ENCODE measurements at regions not wholly inside any gene's neighbourhood (a gene's known extent, or its start where the extent isn't known, plus 50 kb on each side); places are given as distances from the start of the nearest gene placed in this dataset.

GRCh38 chr6:92479831-92480230, 939.5 kb downstream of the EPHA7 start:
- no peak for DNase-seq
- TF ChIP-seq POLR2A (IDR thresholded peaks at IDR 0.05), result no peak
- no peak for TF ChIP-seq CTCF (IDR thresholded peaks at IDR 0.05)
- H3K4me3 ChIP-seq, result no peak overlapping the region
- no peak overlapping the region for H3K27ac ChIP-seq
- no peaks in the 10 kb centered on the region for H3K9me3 ChIP-seq
- no peak for ATAC-seq
- no peaks in the 10 kb centered on the region for H3K4me1 ChIP-seq
- no peaks in the 10 kb centered on the region for H3K27me3 ChIP-seq
- H3K36me3 ChIP-seq (replicated peaks in 1 of 2; ENCODE audit: insufficient read depth in 1 of 2, low read depth in 2 of 2), result no peaks in the 10 kb centered on the region
- intact Hi-C loops (cut with DNase I), result no loop called here
- 48 to 50% methylated on average over 1 of the region's 1 CpG for WGBS, 2 donors

DNA sequence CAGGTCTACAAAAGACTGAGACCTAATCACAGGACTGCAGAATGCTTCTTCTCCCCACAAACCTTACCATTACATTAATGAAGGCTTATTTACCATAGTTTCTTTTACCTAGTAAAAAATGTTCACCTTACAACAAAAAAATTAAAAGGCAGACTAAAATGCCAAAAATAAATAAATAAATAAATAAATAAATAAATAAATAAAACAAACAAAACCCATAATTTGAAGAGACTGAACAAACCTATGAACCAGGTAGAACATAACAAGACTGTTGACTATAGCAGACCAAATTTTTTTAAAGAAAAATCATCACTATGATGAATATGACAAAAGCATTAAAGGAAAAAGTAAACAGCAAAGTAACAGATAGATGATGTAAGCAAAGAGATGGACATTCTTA, 946.3 kb downstream of the EPHA7 start:
- Histone ChIP-seq H3K27me3 (no peaks in the 10 kb centered on the region), H3K4me1 (no peaks in the 10 kb centered on the region), H3K9me3 (no peaks in the 10 kb centered on the region), H3K36me3 (replicated peaks in 1 of 2; ENCODE audit: insufficient read depth in 1 of 2, low read depth in 2 of 2) (no peaks in the 10 kb centered on the region), H3K4me3 (no peak overlapping the region), H3K27ac (no peak overlapping the region)
- TF ChIP-seq CTCF (IDR thresholded peaks at IDR 0.05) (no peak), POLR2A (IDR thresholded peaks at IDR 0.05) (no peak)
- ATAC-seq, result no peak
- no peak for DNase-seq
- intact Hi-C loops (cut with DNase I), result no loop called here

DNA sequence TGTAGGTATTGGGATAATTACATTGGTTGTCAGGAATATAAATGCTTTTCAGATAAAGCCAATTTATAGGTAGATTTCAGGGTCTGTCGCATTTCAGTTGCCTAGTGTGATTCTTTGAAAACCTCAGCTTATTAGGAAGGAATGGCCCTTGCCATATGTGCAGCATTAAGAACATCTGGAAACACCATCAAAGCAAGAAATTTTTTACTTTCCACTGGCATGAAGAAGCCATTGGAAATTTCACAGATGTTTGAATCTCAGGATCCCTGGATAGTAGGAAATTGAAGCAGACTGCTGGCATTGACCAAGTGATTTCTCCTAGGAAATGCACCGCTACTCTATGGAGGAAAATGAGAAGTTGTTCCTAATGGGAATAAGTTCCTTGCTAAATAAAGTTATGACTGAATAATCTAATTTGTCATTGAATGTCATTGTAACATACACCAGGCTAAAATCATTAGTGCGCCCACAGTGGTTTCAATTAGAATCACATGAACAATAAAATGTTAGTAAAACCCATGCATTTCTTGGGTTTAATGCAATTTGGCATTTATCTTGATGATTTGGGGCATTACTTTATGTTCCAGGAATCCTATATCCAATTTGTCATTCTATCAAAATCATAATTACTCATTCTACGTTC, 950.1 kb downstream of the EPHA7 start:
- peaks cover 0 to 7% (median 0%) of the 10 kb centered on the region in 3 donors for H3K9me3 ChIP-seq
- DNase-seq (no peak), ATAC-seq (no peak)
- H3K27ac ChIP-seq, result no peak overlapping the region
- TF ChIP-seq POLR2A (IDR thresholded peaks at IDR 0.05) (no peak), CTCF (IDR thresholded peaks at IDR 0.05) (no peak)
- H3K4me3 ChIP-seq, result no peak overlapping the region
- no peaks in the 10 kb centered on the region for H3K4me1 ChIP-seq
- no peaks in the 10 kb centered on the region for H3K27me3 ChIP-seq
- intact Hi-C loops (cut with DNase I), result no loop called here
- WGBS, 2 donors, result 55 to 63% methylated on average over 4 of the region's 4 CpGs
- H3K36me3 ChIP-seq (replicated peaks in 1 of 2; ENCODE audit: insufficient read depth in 1 of 2, low read depth in 2 of 2), result no peaks in the 10 kb centered on the region

- Histone ChIP-seq H3K27me3 (no peaks in the 10 kb centered on the region), H3K9me3 (peaks cover 0 to 7% (median 0%) of the 10 kb centered on the region in 3 donors), H3K4me3 (no peak overlapping the region), H3K36me3 (replicated peaks in 1 of 2; ENCODE audit: insufficient read depth in 1 of 2, low read depth in 2 of 2) (no peaks in the 10 kb centered on the region), H3K4me1 (no peaks in the 10 kb centered on the region), H3K27ac (no peak overlapping the region)
- DNase-seq (no peak), ATAC-seq (no peak)
- no peak for TF ChIP-seq CTCF (IDR thresholded peaks at IDR 0.05)
- intact Hi-C loops (cut with DNase I), result no loop called here
Measured at GRCh38 chr6:92468066-92468465, 951.3 kb downstream of the EPHA7 start.

- no peaks in the 10 kb centered on the region for H3K27me3 ChIP-seq
- DNase-seq (no peak), ATAC-seq (no peak)
- no peaks in the 10 kb centered on the region for H3K36me3 ChIP-seq (replicated peaks in 1 of 2; ENCODE audit: insufficient read depth in 1 of 2, low read depth in 2 of 2)
- no peaks in the 10 kb centered on the region for H3K4me1 ChIP-seq
- intact Hi-C loops (cut with DNase I), result no loop called here
- no peaks in the 10 kb centered on the region for H3K9me3 ChIP-seq
- TF ChIP-seq POLR2A (IDR thresholded peaks at IDR 0.05), result no peak
- no peak for TF ChIP-seq CTCF (IDR thresholded peaks at IDR 0.05)
- WGBS, 2 donors, result 38 to 39% methylated on average over 2 of the region's 2 CpGs
- no peak overlapping the region for H3K4me3 ChIP-seq
- H3K27ac ChIP-seq, result no peak overlapping the region
Measured at GRCh38 chr6:92460133-92460532, 959.2 kb downstream of the EPHA7 start.

All from body of pancreas (tissue), 4 donors.